GM12878 (cell line): ENCODE measurements at regions not wholly inside any gene's neighbourhood (a gene's known extent, or its start where the extent isn't known, plus 50 kb on each side); places are given as distances from the start of the nearest gene placed in this dataset.
"Not testable (repeated sequence)": the region's sequence is repeated elsewhere in the genome, so short reads cannot be mapped to it uniquely, and the experiment has no call there.

Experiments used
- ATAC-seq: fragments of 200-7000 bp; cut with Tn5 transposase; 3 replicates; pipeline ENCODE4 v1.9.1; 2020; ENCODE audit warnings: mild to moderate bottlenecking, moderate library complexity
- BruUV-seq: library from RNA; stranded (reverse); fragments of 400-500 nt; replicated peaks from 2 replicates; lab custom pipeline; 2021; lab: Mats Ljungman, UMichigan
- CTCF ChIA-PET: fragments of 300-600 bp; sonication (Branson Sonifier 250); formaldehyde crosslinking; extraction: SDS; loops from one replicate; lab custom pipeline; 2021; ENCODE audit warnings: inconsistent platforms; lab: Yijun Ruan, JAX
- POLR2A ChIA-PET: fragments of 350-600 bp; formaldehyde crosslinking; extraction: SDS; loops from one replicate; lab custom pipeline; 2021; ENCODE audit warnings: inconsistent platforms; lab: Charles Lee
- RAD21 ChIA-PET: fragments of 300-600 bp; sonication (Branson Sonifier 250); formaldehyde crosslinking; loops from one replicate; lab custom pipeline; 2023; ENCODE audit warnings: antibody characterized with exemption; ENCODE audit not compliant: unreplicated experiment; lab: Charles Lee
- SMC1A ChIA-PET: fragments of 300-600 bp; sonication (Branson Sonifier 250); formaldehyde crosslinking; loops from one replicate; lab custom pipeline; 2023; ENCODE audit not compliant: unreplicated experiment, uncharacterized antibody; lab: Charles Lee
- DNase-seq: peaks from one replicate; pipeline ENCODE4 v3.0.0-alpha.2; 2011; ENCODE audit warnings: low read depth, low spot score
- FAIRE-seq: peaks from 3 replicates; lab custom pipeline; 2011; peaks lifted over from hg19 to GRCh38; lab: Jason Lieb, UNC
- H2AFZ ChIP-seq: 2 replicates; pipeline ENCODE4 v1.6.0; 2011; ENCODE audit warnings: low read depth, low read length, control low read depth; ENCODE audit not compliant: control insufficient read depth
- H3K27ac ChIP-seq: 2 replicates; pipeline ENCODE4 v1.5.1; 2011; ENCODE audit warnings: control low read depth; ENCODE audit not compliant: control insufficient read depth, insufficient read depth
- H3K27me3 ChIP-seq, 2 experiments: replicated peaks in 1 of 2; 2 replicates each; pipeline versions ENCODE4 v1.6.0 to v1.6.1; 2011; ENCODE audit warnings: low read length in 1 of 2; ENCODE audit not compliant: control insufficient read depth in 2 of 2, insufficient read depth in 2 of 2
- H3K36me3 ChIP-seq, 2 experiments: 2 replicates each; pipeline ENCODE4 v1.5.1; 2011; ENCODE audit warnings: low read length in 1 of 2; ENCODE audit not compliant: control insufficient read depth in 2 of 2, insufficient read depth in 2 of 2
- H3K4me1 ChIP-seq: 2 replicates; pipeline ENCODE4 v1.6.1; 2011; ENCODE audit warnings: mild to moderate bottlenecking, low read length, moderate library complexity, mixed read lengths; ENCODE audit not compliant: control insufficient read depth, insufficient read depth
- H3K4me2 ChIP-seq: 2 replicates; pipeline ENCODE4 v1.6.0; 2011; ENCODE audit warnings: control low read depth; ENCODE audit not compliant: control insufficient read depth, insufficient read depth
- H3K4me3 ChIP-seq: fragments of 200-600 bp; sonication (generic); 2 replicates; pipeline ENCODE4 v1.5.1; 2016
- H3K79me2 ChIP-seq: 2 replicates; pipeline ENCODE4 v1.6.0; 2011; ENCODE audit warnings: low read length; ENCODE audit not compliant: control insufficient read depth, insufficient read depth
- H3K9ac ChIP-seq: 2 replicates; pipeline ENCODE4 v1.8.0; 2011; ENCODE audit warnings: low read length, control low read depth, mixed read lengths; ENCODE audit not compliant: control insufficient read depth, insufficient read depth
- H3K9me3 ChIP-seq: replicated peaks from 3 replicates; pipeline ENCODE4 v1.5.1; 2011; ENCODE audit warnings: mild to moderate bottlenecking, low read length; ENCODE audit not compliant: control insufficient read depth, insufficient read depth
- H4K20me1 ChIP-seq: 2 replicates; pipeline ENCODE4 v1.6.0; 2011; ENCODE audit not compliant: control insufficient read depth, insufficient read depth
- BACH1 ChIP-seq: fragments of 450-650 bp; IDR thresholded peaks from 2 replicates; pipeline ENCODE4 v1.6.1; 2017; ENCODE audit warnings: mild to moderate bottlenecking, borderline replicate concordance
- EP300 ChIP-seq, 2 experiments: fragments of 150-350 bp in 1 of 2; IDR thresholded peaks; 2 replicates each; pipeline ENCODE4 v1.6.1; 2011 to 2012; ENCODE audit warnings: low read depth in 2 of 2, low read length in 2 of 2, borderline replicate concordance in 1 of 2, improper control_type of control experiment in 1 of 2, inconsistent platforms in 1 of 2; ENCODE audit not compliant: control insufficient read depth in 1 of 2
- ESRRA ChIP-seq: IDR thresholded peaks from 2 replicates; pipeline ENCODE4 v1.6.1; 2012; ENCODE audit warnings: mild to moderate bottlenecking, low read length, improper control_type of control experiment
- IKZF2 ChIP-seq, 2 experiments: fragments of 450-650 bp; IDR thresholded peaks; 2 replicates each; pipeline ENCODE4 v1.6.1; 2017; ENCODE audit warnings: mild to moderate bottlenecking in 2 of 2, moderate library complexity in 2 of 2
- KLF5 ChIP-seq: fragments of 450-650 bp; IDR thresholded peaks from 2 replicates; pipeline ENCODE4 v1.6.1; 2014; ENCODE audit warnings: mild to moderate bottlenecking; ENCODE audit not compliant: partially characterized antibody
- NFYA ChIP-seq: IDR thresholded peaks from 2 replicates; pipeline ENCODE4 v1.6.1; 2011; ENCODE audit warnings: low read depth, mild to moderate bottlenecking, low read length, improper control_type of control experiment, borderline replicate concordance
- RCOR1 ChIP-seq: conservative IDR thresholded peaks from 2 replicates; pipeline ENCODE4 v1.6.1; 2012; ENCODE audit warnings: low read depth, low read length, improper control_type of control experiment
- ZNF384 ChIP-seq: IDR thresholded peaks from 2 replicates; pipeline ENCODE4 v1.6.1; 2012; ENCODE audit warnings: low read depth, mild to moderate bottlenecking, low read length, improper control_type of control experiment, borderline replicate concordance
- WGBS: methylation state at CpG from one replicate; pipeline ENCODE4 v1.1.6; 2016; ENCODE audit warnings: low lambda C conversion rate; ENCODE audit not compliant: insufficient replicate concordance, insufficient coverage; ENCODE audit errors: missing lambda C conversion rate; 5-methylcytosine and 5-hydroxymethylcytosine counted together
- in situ Hi-C: fragments of 300-500 bp; cut with MboI; formaldehyde crosslinking; loops from 9 replicates; pipeline ENCODE4 v1.14.3; 2018; ENCODE audit warnings: mixed read lengths
- intact Hi-C: fragments of 100-400 bp; cut with micrococcal nuclease; formaldehyde crosslinking; loops from one replicate; pipeline ENCODE4 v1.14.2; 2022; ENCODE audit not compliant: unreplicated experiment

- H3K79me2 ChIP-seq, H3K4me2 ChIP-seq, H3K27ac ChIP-seq, POLR2A ChIA-PET, H4K20me1 ChIP-seq, H3K4me3 ChIP-seq, H3K9ac ChIP-seq, intact Hi-C loops, H3K27me3 ChIP-seq, ATAC-seq, RAD21 ChIA-PET, FAIRE-seq, in situ Hi-C loops, H2AFZ ChIP-seq, DNase-seq, H3K9me3 ChIP-seq, SMC1A ChIA-PET, H3K4me1 ChIP-seq, CTCF ChIA-PET, BruUV-seq, H3K36me3 ChIP-seq: not testable (repeated sequence)
- WGBS = 23% methylated on average over 5 of the region's 5 CpGs
Measured at GRCh38 chr4:110413807-110414560, 62.0 kb upstream of the ENPEP start.

- Histone ChIP-seq H3K36me3 (no peaks in the 10 kb centered on the region), H3K9ac (no peak overlapping the region), H3K79me2 (no peaks in the 10 kb centered on the region), H2AFZ (no peak overlapping the region), H3K9me3 (no peaks in the 10 kb centered on the region), H4K20me1 (no peaks in the 10 kb centered on the region), H3K4me2 (no peak overlapping the region), H3K4me3 (no peak overlapping the region), H3K27me3 (no peaks in the 10 kb centered on the region), H3K4me1 (no peaks in the 10 kb centered on the region), H3K27ac (no peak overlapping the region)
- SMC1A ChIA-PET = no interaction called here
- no peak for FAIRE-seq
- 57% methylated on average over 5 of the region's 5 CpGs for WGBS
- in situ Hi-C loops (no loop called here), intact Hi-C loops (no loop called here)
- CTCF ChIA-PET = no interaction called here
- DNase-seq = no peak
- no peak for TF ChIP-seq NFYA
- no peak for TF ChIP-seq BACH1
- TF ChIP-seq ESRRA = no peak
- TF ChIP-seq ZNF384 = no peak
- TF ChIP-seq KLF5 = no peak
- TF ChIP-seq IKZF2 (IDR thresholded peaks at IDR 0.05) = no peak
- no peak for TF ChIP-seq EP300 (IDR thresholded peaks at IDR 0.05; ENCODE audit: borderline replicate concordance in 1 of 2, control insufficient read depth in 1 of 2, low read depth in 2 of 2, low read length in 2 of 2)
- TF ChIP-seq RCOR1 = no peak
- RAD21 ChIA-PET = no interaction called here
- no TSS peak for BruUV-seq
- POLR2A ChIA-PET = no interaction called here
- ATAC-seq = no peak
Measured at GRCh38 chr4:110412354-110413065, 63.4 kb upstream of the ENPEP start.
